Smooth muscle cell (in vitro differentiated cells): ENCODE measurements at regions not wholly inside any gene's neighbourhood (a gene's known extent, or its start where the extent isn't known, plus 50 kb on each side); places are given as distances from the start of the nearest gene placed in this dataset.
"Not testable (repeated sequence)": the region's sequence is repeated elsewhere in the genome, so short reads cannot be mapped to it uniquely, and the experiment has no call there.

Source experiments
- DNase-seq: peaks from one replicate; lab custom pipeline; 2025; ENCODE audit not compliant: unreplicated experiment; lab: John Stamatoyannopoulos, UW
- H2AFZ ChIP-seq: fragments of 200-600 bp; sonication (generic); 2 replicates; pipeline ENCODE4 v1.6.0; 2016; ENCODE audit warnings: antibody characterized with exemption, low read depth, mild to moderate bottlenecking
- H3F3A ChIP-seq: fragments of 200-600 bp; sonication (generic); 2 replicates; pipeline ENCODE4 v1.6.0; 2017; ENCODE audit warnings: antibody characterized with exemption, low read depth
- H3K27ac ChIP-seq: fragments of 200-600 bp; sonication (generic); 2 replicates; pipeline ENCODE4 v1.5.1; 2016; ENCODE audit warnings: low read depth, mild to moderate bottlenecking
- H3K27me3 ChIP-seq: fragments of 200-600 bp; sonication (generic); 2 replicates; pipeline ENCODE4 v1.6.1; 2016; ENCODE audit warnings: low read depth, mild to moderate bottlenecking
- H3K36me3 ChIP-seq: fragments of 200-600 bp; sonication (generic); 2 replicates; pipeline ENCODE4 v1.5.1; 2016; ENCODE audit warnings: low read depth
- H3K4me1 ChIP-seq: fragments of 200-600 bp; sonication (generic); 2 replicates; pipeline ENCODE4 v1.5.1; 2016; ENCODE audit warnings: low read depth
- H3K4me2 ChIP-seq: fragments of 200-600 bp; sonication (generic); 2 replicates; pipeline ENCODE4 v1.6.0; 2016; ENCODE audit warnings: mild to moderate bottlenecking
- H3K4me3 ChIP-seq: fragments of 200-600 bp; sonication (generic); 2 replicates; pipeline ENCODE4 v1.5.1; 2016; ENCODE audit warnings: mild to moderate bottlenecking
- H3K79me2 ChIP-seq: fragments of 200-600 bp; sonication (generic); 2 replicates; pipeline ENCODE4 v1.6.0; 2016; ENCODE audit warnings: low read depth, mild to moderate bottlenecking
- H3K9ac ChIP-seq: fragments of 200-600 bp; sonication (generic); 2 replicates; pipeline ENCODE4 v1.6.0; 2016; ENCODE audit warnings: low read depth
- H3K9me3 ChIP-seq: fragments of 200-600 bp; sonication (generic); replicated peaks from 2 replicates; pipeline ENCODE4 v1.5.1; 2016; ENCODE audit warnings: low read depth
- H4K20me1 ChIP-seq: fragments of 200-600 bp; sonication (generic); 2 replicates; pipeline ENCODE4 v1.6.0; 2016; ENCODE audit warnings: low read depth
- WGBS: methylation state at CpG from one replicate; pipeline ENCODE4 v1.1.7; 2016; ENCODE audit warnings: low lambda C conversion rate; 5-methylcytosine and 5-hydroxymethylcytosine counted together
- TF ChIP-seq, protein P1 (sequence below): fragments of 200-600 bp; sonication (generic); IDR thresholded peaks from 2 replicates; pipeline ENCODE4 v1.5.1; 2017; ENCODE audit warnings: borderline replicate concordance, mild to moderate bottlenecking, antibody characterized with exemption; ENCODE audit not compliant: insufficient read depth, poor library complexity, severe bottlenecking

DNA sequence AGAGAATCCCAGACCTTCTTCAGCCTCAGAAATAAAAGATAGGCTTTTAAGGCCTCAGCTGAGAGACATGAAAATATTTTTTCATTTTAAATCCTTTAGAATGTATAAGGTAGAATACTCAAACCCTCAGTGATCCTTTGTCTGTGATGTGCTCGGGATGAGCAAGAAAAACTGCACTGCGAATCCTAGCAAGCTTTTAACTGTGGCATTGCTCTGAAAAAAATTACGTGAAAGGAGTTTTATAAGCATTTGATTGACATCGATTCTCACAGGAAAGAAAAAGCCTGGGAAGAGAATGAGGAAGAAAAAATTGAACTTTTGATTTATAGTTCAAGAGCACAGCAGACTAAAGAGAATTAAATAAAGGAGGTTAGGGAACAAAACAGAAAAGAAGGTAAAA is 120.0 kb downstream of the TMEM168 start:
- Histone ChIP-seq H3K4me2 (no peak overlapping the region), H3K79me2 (no peaks in the 10 kb centered on the region), H3F3A (no peaks in the 10 kb centered on the region), H3K4me1 (peaks cover 9% of the 10 kb centered on the region), H3K9me3 (no peaks in the 10 kb centered on the region), H3K36me3 (no peaks in the 10 kb centered on the region), H3K27me3 (no peaks in the 10 kb centered on the region), H4K20me1 (no peaks in the 10 kb centered on the region), H3K27ac (no peak overlapping the region), H3K9ac (no peak overlapping the region), H3K4me3 (no peak overlapping the region), H2AFZ (no peak overlapping the region)
- TF ChIP-seq, protein P1, sequence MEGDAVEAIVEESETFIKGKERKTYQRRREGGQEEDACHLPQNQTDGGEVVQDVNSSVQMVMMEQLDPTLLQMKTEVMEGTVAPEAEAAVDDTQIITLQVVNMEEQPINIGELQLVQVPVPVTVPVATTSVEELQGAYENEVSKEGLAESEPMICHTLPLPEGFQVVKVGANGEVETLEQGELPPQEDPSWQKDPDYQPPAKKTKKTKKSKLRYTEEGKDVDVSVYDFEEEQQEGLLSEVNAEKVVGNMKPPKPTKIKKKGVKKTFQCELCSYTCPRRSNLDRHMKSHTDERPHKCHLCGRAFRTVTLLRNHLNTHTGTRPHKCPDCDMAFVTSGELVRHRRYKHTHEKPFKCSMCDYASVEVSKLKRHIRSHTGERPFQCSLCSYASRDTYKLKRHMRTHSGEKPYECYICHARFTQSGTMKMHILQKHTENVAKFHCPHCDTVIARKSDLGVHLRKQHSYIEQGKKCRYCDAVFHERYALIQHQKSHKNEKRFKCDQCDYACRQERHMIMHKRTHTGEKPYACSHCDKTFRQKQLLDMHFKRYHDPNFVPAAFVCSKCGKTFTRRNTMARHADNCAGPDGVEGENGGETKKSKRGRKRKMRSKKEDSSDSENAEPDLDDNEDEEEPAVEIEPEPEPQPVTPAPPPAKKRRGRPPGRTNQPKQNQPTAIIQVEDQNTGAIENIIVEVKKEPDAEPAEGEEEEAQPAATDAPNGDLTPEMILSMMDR = no peak
- 92% methylated on average over 4 of the region's 4 CpGs for WGBS
- no peak for DNase-seq

GRCh38 chr7:112678626-112679025 is 111.6 kb downstream of the TMEM168 start:
- TF ChIP-seq, protein P1 = no peak
- H3K9me3 ChIP-seq = no peaks in the 10 kb centered on the region
- peaks cover 9% of the 10 kb centered on the region for H3K4me1 ChIP-seq
- no peak for DNase-seq
- H3K36me3 ChIP-seq = no peaks in the 10 kb centered on the region
- H3K27me3 ChIP-seq = no peaks in the 10 kb centered on the region
- H4K20me1 ChIP-seq = no peaks in the 10 kb centered on the region
- H3K4me2 ChIP-seq = no peak overlapping the region
- H2AFZ ChIP-seq = no peak overlapping the region
- H3K4me3 ChIP-seq = no peak overlapping the region
- H3K9ac ChIP-seq = no peak overlapping the region
- no peaks in the 10 kb centered on the region for H3F3A ChIP-seq
- no peak overlapping the region for H3K27ac ChIP-seq
- WGBS = 77% methylated on average over 6 of the region's 6 CpGs
- no peaks in the 10 kb centered on the region for H3K79me2 ChIP-seq

DNA sequence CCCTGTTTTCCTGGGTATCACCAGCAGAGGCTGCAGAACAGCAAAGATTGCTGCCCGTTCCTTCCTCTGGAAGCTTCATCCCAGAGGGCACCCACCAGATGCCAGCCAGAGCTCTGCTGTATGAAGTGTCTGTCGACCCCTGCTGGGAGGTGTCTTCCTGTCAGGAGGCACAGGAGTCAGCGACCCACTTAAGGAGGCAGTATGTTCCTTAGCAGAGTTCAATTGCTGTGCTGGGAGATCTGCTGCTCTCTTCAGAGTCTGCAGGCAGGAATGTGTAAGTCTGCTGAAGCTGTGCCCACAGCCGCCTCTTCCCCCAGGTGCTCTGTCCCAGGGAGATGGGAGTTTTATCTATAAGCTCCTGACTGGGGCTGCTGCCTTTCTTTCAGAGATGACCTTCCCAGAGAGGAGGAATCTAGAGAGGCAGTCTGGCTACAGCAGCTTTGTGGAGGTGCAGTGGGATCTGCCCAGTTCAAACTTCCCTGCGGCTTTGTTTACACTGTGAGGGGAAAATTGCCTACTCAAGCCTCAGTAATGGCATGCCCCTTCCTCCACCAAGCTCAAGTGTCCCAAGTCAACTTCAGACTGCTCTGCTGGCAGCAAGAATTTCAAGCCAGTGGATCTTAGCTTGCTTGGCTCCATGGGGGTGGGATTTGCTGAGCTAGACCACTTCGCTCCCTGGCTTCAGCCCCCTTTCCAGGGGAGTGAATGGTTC is 100.6 kb downstream of the TMEM168 start:
- H3K4me2 ChIP-seq, H3F3A ChIP-seq, H4K20me1 ChIP-seq, H3K4me3 ChIP-seq, DNase-seq, H3K9ac ChIP-seq, H3K4me1 ChIP-seq, H3K27ac ChIP-seq, H3K9me3 ChIP-seq, H3K36me3 ChIP-seq, H3K79me2 ChIP-seq, H3K27me3 ChIP-seq, H2AFZ ChIP-seq: not testable (repeated sequence)
- 78% methylated on average over 6 of the region's 6 CpGs for WGBS

- Histone ChIP-seq H3K9ac (no peak overlapping the region), H3K27ac (no peak overlapping the region), H3K36me3 (no peaks in the 10 kb centered on the region), H4K20me1 (no peaks in the 10 kb centered on the region), H3F3A (no peaks in the 10 kb centered on the region), H3K4me1 (no peaks in the 10 kb centered on the region), H2AFZ (no peak overlapping the region), H3K9me3 (no peaks in the 10 kb centered on the region), H3K4me3 (no peak overlapping the region), H3K27me3 (no peaks in the 10 kb centered on the region), H3K79me2 (no peaks in the 10 kb centered on the region), H3K4me2 (no peak overlapping the region)
- DNase-seq = no peak
- WGBS = 77% methylated on average over 2 of the region's 2 CpGs
- TF ChIP-seq, protein P1 = no peak
Measured at GRCh38 chr7:112692333-112692732, 97.9 kb downstream of the TMEM168 start.

- not testable (repeated sequence) for H3K9me3 ChIP-seq, H3K27ac ChIP-seq, H3K4me2 ChIP-seq, H3K4me3 ChIP-seq, H4K20me1 ChIP-seq, H3K27me3 ChIP-seq, H3K4me1 ChIP-seq, H2AFZ ChIP-seq, H3K79me2 ChIP-seq, H3K36me3 ChIP-seq, DNase-seq, H3K9ac ChIP-seq, H3F3A ChIP-seq
- 98% methylated on average over 11 of the region's 30 CpGs for WGBS
Measured at GRCh38 chr7:112697211-112697610, 93.0 kb downstream of the TMEM168 start.
